SK-N-SH treated with all-trans-retinoic acid at 6 μM for 48 hours (cell line): ENCODE measurements at regions not wholly inside any gene's neighbourhood (a gene's known extent, or its start where the extent isn't known, plus 50 kb on each side); places are given as distances from the start of the nearest gene placed in this dataset.

Experiments used
- ARNTL ChIP-seq: fragments of 450-650 bp; formaldehyde crosslinking; IDR thresholded peaks from 2 replicates; pipeline ENCODE4 v1.5.0; 2020; ENCODE audit warnings: low read depth, mild to moderate bottlenecking, moderate library complexity, borderline replicate concordance
- BACH2 ChIP-seq: fragments of 250-450 bp; sonication (Bioruptor Pico); IDR thresholded peaks from 2 replicates; pipeline ENCODE4 v1.9.0; 2021; ENCODE audit warnings: mild to moderate bottlenecking, borderline replicate concordance
- CSDC2 ChIP-seq: fragments of 250-450 bp; sonication (Bioruptor Pico); IDR thresholded peaks from 2 replicates; pipeline ENCODE4 v1.5.0; 2020; ENCODE audit warnings: mild to moderate bottlenecking, moderate library complexity
- GLIS3 ChIP-seq: fragments of 250-450 bp; sonication (Bioruptor Pico); IDR thresholded peaks from 2 replicates; pipeline ENCODE4 v1.5.0; 2020; ENCODE audit warnings: mild to moderate bottlenecking, moderate library complexity
- ISL1 ChIP-seq: fragments of 250-450 bp; sonication (Bioruptor Pico); IDR thresholded peaks from 2 replicates; pipeline ENCODE4 v2.1.2; 2022; ENCODE audit warnings: mild to moderate bottlenecking, moderate library complexity
- OSR1 ChIP-seq: fragments of 250-450 bp; sonication (Bioruptor Pico); IDR thresholded peaks from 2 replicates; pipeline ENCODE4 v1.8.0; 2022; ENCODE audit warnings: moderate library complexity, mild to moderate bottlenecking, inconsistent platforms
- RARB ChIP-seq: fragments of 250-450 bp; sonication (Bioruptor Pico); IDR thresholded peaks from 2 replicates; pipeline ENCODE4 v1.8.0; 2021; ENCODE audit warnings: mild to moderate bottlenecking, moderate library complexity
- TOX ChIP-seq: fragments of 250-450 bp; sonication (Bioruptor Pico); IDR thresholded peaks from 2 replicates; pipeline ENCODE4 v1.8.0; 2021; ENCODE audit warnings: mild to moderate bottlenecking, moderate library complexity, borderline replicate concordance
- ZFP3 ChIP-seq: fragments of 250-450 bp; sonication (Bioruptor Pico); IDR thresholded peaks from 2 replicates; pipeline ENCODE4 v1.5.0; 2020; ENCODE audit warnings: mild to moderate bottlenecking, moderate library complexity
- ZFP30 ChIP-seq: fragments of 450-650 bp; formaldehyde crosslinking; IDR thresholded peaks from 2 replicates; pipeline ENCODE4 v1.5.0; 2022; ENCODE audit warnings: mild to moderate bottlenecking, moderate library complexity

GRCh38 chr6:2439082-2439481 is 193.7 kb upstream of the GMDS start:
- TF ChIP-seq RARB (CRISPR knock-in tag) (no peak), ARNTL (CRISPR knock-in tag) (no peak), ZFP30 (CRISPR knock-in tag) (no peak), ZFP3 (CRISPR knock-in tag) (no peak), ISL1 (CRISPR knock-in tag) (no peak), BACH2 (no peak), OSR1 (no peak), CSDC2 (CRISPR knock-in tag) (no peak), GLIS3 (CRISPR knock-in tag) (no peak), TOX (CRISPR knock-in tag) (no peak)
